Skeletal muscle tissue (tissue), 3 donors: ENCODE measurements at regions not wholly inside any gene's neighbourhood (a gene's known extent, or its start where the extent isn't known, plus 50 kb on each side); places are given as distances from the start of the nearest gene placed in this dataset.
"Not testable (repeated sequence)": the region's sequence is repeated elsewhere in the genome, so short reads cannot be mapped to it uniquely, and the experiment has no call there.

Experiments used
- H3K27ac ChIP-seq: one replicate; pipeline ENCODE4 v1.7.0; 2013; ENCODE audit warnings: mild to moderate bottlenecking, low read depth, low read length, inconsistent platforms
- H3K27me3 ChIP-seq, 3 donors: one replicate each; pipeline ENCODE4 v1.7.0; 2013; ENCODE audit warnings: low read length in 3 of 3; ENCODE audit not compliant: control insufficient read depth in 3 of 3, insufficient read depth in 3 of 3
- H3K36me3 ChIP-seq, 3 donors: one replicate each; pipeline ENCODE4 v1.7.0; 2013; ENCODE audit warnings: low read length in 3 of 3; ENCODE audit not compliant: control insufficient read depth in 3 of 3, insufficient read depth in 3 of 3
- H3K4me1 ChIP-seq, 3 donors: one replicate each; pipeline ENCODE4 v1.7.0; 2013; ENCODE audit warnings: low read length in 3 of 3, mild to moderate bottlenecking in 3 of 3; ENCODE audit not compliant: control insufficient read depth in 3 of 3, insufficient read depth in 3 of 3
- H3K4me3 ChIP-seq, 3 donors: one replicate each; pipeline ENCODE4 v1.7.0; 2013; ENCODE audit warnings: low read length in 3 of 3
- H3K9ac ChIP-seq, 3 donors: one replicate each; pipeline ENCODE4 v1.7.0; 2013; ENCODE audit warnings: low read length in 3 of 3, mild to moderate bottlenecking in 3 of 3, moderate library complexity in 2 of 3, low read depth in 1 of 3
- H3K9me3 ChIP-seq, 3 donors: one replicate each; pipeline ENCODE4 v1.7.0; 2013; ENCODE audit warnings: low read length in 3 of 3; ENCODE audit not compliant: control insufficient read depth in 3 of 3
- donor health status: Osteomylitis.

DNA sequence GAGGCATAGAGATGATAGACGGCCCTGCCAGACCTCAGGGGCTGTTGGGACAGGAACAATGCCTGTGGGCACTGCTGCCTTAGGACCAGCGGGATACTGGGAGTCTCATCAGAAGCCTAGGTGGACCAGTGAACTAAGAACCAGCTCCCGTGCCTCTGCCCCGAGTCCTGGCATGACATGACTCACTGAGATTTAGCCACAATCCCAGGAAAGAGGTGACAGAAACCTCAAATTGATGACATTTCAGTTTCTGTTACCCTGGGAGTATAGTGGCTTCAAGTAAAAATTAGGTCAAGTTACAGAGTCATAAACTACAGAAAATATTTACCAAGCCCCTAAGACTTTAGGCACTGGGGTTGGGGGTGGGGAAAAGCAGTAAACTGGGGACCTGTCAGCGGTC, 74.6 kb upstream of the GADD45A start:
- Histone ChIP-seq H3K27me3 (no peaks in the 10 kb centered on the region), H3K36me3 (no peaks in the 10 kb centered on the region), H3K9me3 (no peaks in the 10 kb centered on the region), H3K4me3 (no peak overlapping the region), H3K4me1 (peaks cover 3 to 15% (median 6%) of the 10 kb centered on the region in 3 donors), H3K27ac (no peak overlapping the region), H3K9ac (no peak overlapping the region)

- Histone ChIP-seq H3K9me3 (no peaks in the 10 kb centered on the region), H3K36me3 (no peaks in the 10 kb centered on the region), H3K9ac (no peak overlapping the region), H3K4me3 (no peak overlapping the region), H3K4me1 (peaks cover 3 to 15% (median 6%) of the 10 kb centered on the region in 3 donors), H3K27me3 (no peaks in the 10 kb centered on the region), H3K27ac (no peak overlapping the region)
These were observed 73.2 kb upstream of the GADD45A start for GRCh38 chr1:67611846-67612245.

DNA sequence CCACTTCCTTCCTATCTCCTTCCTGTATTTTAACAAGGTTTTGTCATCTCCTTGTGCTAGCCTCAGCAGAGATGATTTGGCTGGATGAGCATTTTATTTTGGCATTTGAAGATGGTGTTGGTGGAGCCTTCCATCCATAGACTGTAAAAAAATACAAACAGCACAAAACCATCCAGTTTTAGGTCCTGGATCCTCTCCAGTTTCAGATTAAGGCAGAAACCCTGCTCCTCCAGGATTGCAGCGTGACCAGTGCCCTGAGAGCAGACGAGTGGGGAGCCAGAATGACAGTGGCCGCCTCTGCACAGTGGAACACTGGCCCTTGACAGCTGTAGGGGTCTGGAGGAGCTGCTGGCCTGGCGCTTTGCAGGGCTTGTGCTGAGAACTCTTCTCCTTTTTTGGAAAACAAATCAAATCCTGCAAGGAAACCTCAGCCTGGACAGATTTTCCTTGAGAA, 72.2 kb upstream of the GADD45A start:
- Histone ChIP-seq H3K27ac (peak overlapping the region; percentile 3), H3K4me3 (no peak overlapping the region), H3K9me3 (no peaks in the 10 kb centered on the region), H3K4me1 (peaks cover 3 to 15% (median 7%) of the 10 kb centered on the region in 3 donors), H3K27me3 (no peaks in the 10 kb centered on the region), H3K9ac (no peak overlapping the region), H3K36me3 (no peaks in the 10 kb centered on the region)

DNA sequence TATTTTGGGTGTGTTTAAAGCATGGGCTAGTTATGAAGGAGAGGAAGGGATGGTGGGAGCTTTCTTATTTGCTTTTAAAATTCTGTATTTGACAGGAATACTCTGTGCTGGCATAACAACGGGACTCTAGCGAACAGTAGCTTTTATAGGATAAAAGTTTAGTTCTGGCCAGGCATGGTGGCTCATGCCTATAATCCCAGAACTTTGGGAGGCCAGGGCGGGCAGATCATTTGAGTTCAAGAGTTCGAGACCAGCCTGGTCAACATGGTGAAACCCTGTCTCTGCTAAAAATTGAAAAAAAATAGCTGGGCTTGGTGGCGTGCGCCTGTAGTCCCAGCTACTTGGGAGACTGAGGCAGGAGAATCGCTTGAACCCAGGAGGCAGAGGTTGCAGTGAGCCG, 71.5 kb upstream of the GADD45A start:
- H3K4me1 ChIP-seq, result peaks cover 5 to 22% (median 13%) of the 10 kb centered on the region in 3 donors
- H3K36me3 ChIP-seq, H3K4me3 ChIP-seq, H3K9ac ChIP-seq, H3K9me3 ChIP-seq, H3K27me3 ChIP-seq: not testable (repeated sequence)
- H3K27ac ChIP-seq, result peak overlapping the region; percentile 3

- Histone ChIP-seq H3K9me3 (no peaks in the 10 kb centered on the region), H3K27me3 (no peaks in the 10 kb centered on the region), H3K36me3 (no peaks in the 10 kb centered on the region), H3K9ac (no peak overlapping the region), H3K4me3 (no peak overlapping the region), H3K4me1 (peaks cover 9 to 30% (median 20%) of the 10 kb centered on the region in 3 donors), H3K27ac (peak overlapping the region; percentile 6)
These were observed 70.5 kb upstream of the GADD45A start for GRCh38 chr1:67614511-67614934.

GRCh38 chr1:67615886-67616285, 69.1 kb upstream of the GADD45A start:
- H3K9ac ChIP-seq, result no peak overlapping the region
- H3K4me3 ChIP-seq, result no peak overlapping the region
- no peaks in the 10 kb centered on the region for H3K9me3 ChIP-seq
- no peaks in the 10 kb centered on the region for H3K36me3 ChIP-seq
- H3K27ac ChIP-seq, result peak overlapping the region; percentile 39
- H3K4me1 ChIP-seq, result peaks cover 9 to 33% (median 24%) of the 10 kb centered on the region in 3 donors
- H3K27me3 ChIP-seq, result no peaks in the 10 kb centered on the region

DNA sequence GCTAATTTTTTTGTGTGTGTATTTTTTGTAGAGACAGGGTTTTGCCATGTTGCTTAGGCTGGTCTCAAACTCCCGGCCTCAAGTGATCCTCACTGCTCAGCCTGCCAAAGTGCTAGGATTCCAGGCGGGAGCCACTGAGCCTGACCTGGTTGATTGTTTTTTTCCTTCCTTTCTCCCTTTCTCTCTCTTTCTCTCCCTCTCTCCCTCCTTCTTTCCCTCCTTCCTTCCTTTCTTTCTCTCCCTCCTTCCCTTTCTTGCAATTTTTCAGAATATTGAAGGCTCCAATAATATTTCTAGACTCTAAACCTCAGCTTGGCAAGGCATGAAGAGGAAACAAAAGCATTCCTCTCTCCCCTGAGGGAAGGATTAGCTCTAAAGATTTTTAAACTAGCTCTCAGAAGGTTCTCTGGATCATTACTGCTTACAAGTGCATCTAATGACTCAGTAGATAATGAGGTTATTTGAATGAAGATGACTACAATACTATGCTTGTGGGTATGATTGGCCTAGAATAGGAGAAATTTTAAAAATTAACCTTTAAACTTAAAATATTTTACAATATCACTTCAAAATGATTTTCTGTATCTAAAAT, 68.5 kb upstream of the GADD45A start:
- H3K27me3 ChIP-seq, result no peaks in the 10 kb centered on the region
- H3K4me1 ChIP-seq, result peaks cover 9 to 33% (median 24%) of the 10 kb centered on the region in 3 donors
- no peak overlapping the region for H3K4me3 ChIP-seq
- no peak overlapping the region for H3K9ac ChIP-seq
- H3K9me3 ChIP-seq, result no peaks in the 10 kb centered on the region
- H3K36me3 ChIP-seq, result no peaks in the 10 kb centered on the region
- peak overlapping the region; percentile 39 for H3K27ac ChIP-seq

GRCh38 chr1:67618285-67619018, 66.5 kb upstream of the GADD45A start:
- no peaks in the 10 kb centered on the region for H3K27me3 ChIP-seq
- H3K4me3 ChIP-seq, result peak overlapping the region in 2 of 3 donors; percentile 1 to 41
- H3K27ac ChIP-seq, result peak overlapping the region; percentile 84
- peaks cover 6 to 25% (median 18%) of the 10 kb centered on the region in 3 donors for H3K4me1 ChIP-seq
- peak overlapping the region; percentile 8 to 55 (median 24) for H3K9ac ChIP-seq
- no peaks in the 10 kb centered on the region for H3K9me3 ChIP-seq
- no peaks in the 10 kb centered on the region for H3K36me3 ChIP-seq

DNA sequence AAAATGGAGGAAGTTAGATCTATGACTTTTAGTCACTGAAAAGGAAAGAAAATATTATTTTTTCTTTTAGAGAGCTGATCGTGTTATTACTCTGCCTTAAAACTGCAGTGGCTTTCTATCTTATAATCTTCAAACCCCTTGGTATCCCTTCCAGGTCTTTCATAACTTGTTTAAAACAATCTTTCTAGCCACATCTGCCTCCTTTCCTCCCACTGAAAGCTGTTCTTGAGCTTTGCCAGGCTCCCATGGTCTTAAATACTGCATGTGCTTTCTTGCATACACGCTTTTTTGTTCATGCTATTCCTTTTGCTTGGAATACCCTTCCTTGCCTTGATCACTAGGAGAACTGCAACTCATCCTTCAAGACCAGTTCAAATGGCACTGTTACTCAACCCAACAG, 65.9 kb upstream of the GADD45A start:
- no peaks in the 10 kb centered on the region for H3K36me3 ChIP-seq
- no peaks in the 10 kb centered on the region for H3K9me3 ChIP-seq
- H3K9ac ChIP-seq, result peak overlapping the region in 2 of 3 donors; percentile 8 to 24
- H3K27ac ChIP-seq, result peak overlapping the region; percentile 84
- H3K27me3 ChIP-seq, result no peaks in the 10 kb centered on the region
- H3K4me1 ChIP-seq, result peaks cover 6 to 22% (median 18%) of the 10 kb centered on the region in 3 donors
- peak overlapping the region in 1 of 3 donors; percentile 1 for H3K4me3 ChIP-seq

DNA sequence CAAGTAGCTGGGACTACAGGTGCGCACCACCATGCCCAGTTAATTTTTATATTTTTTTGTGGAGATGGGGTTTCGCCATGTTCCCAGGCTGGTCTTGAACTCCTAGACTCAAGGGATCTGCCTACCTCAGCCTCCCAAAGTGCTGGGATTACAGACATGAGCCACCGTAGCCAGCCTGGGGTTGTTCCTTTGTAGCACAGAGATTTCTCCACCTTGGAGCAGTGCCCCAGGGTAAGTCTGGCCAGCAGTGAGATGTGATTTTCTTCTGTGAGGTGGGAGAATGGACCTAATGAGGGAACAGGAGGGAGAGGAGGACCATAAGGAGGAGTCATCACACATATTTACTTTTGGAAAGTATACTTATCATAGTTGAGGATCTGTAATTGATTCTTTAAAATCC, 61.1 kb upstream of the GADD45A start:
- no peaks in the 10 kb centered on the region for H3K27me3 ChIP-seq
- no peak overlapping the region for H3K27ac ChIP-seq
- no peak overlapping the region for H3K9ac ChIP-seq
- peaks cover 0 to 10% (median 9%) of the 10 kb centered on the region in 3 donors for H3K4me1 ChIP-seq
- no peak overlapping the region for H3K4me3 ChIP-seq
- no peaks in the 10 kb centered on the region for H3K36me3 ChIP-seq
- no peaks in the 10 kb centered on the region for H3K9me3 ChIP-seq
